NT2/D1 (cell line): ENCODE measurements at regions not wholly inside any gene's neighbourhood (a gene's known extent, or its start where the extent isn't known, plus 50 kb on each side); places are given as distances from the start of the nearest gene placed in this dataset.

Experiments used
- SUZ12 ChIP-seq: IDR thresholded peaks from 2 replicates; pipeline ENCODE4 v1.6.1; 2011; ENCODE audit not compliant: insufficient read length, insufficient read depth; ENCODE audit errors: extremely low read depth
- ZNF274 ChIP-seq: IDR thresholded peaks from 2 replicates; pipeline ENCODE4 v1.6.1; 2011; ENCODE audit warnings: mild to moderate bottlenecking, low read depth, low read length

DNA sequence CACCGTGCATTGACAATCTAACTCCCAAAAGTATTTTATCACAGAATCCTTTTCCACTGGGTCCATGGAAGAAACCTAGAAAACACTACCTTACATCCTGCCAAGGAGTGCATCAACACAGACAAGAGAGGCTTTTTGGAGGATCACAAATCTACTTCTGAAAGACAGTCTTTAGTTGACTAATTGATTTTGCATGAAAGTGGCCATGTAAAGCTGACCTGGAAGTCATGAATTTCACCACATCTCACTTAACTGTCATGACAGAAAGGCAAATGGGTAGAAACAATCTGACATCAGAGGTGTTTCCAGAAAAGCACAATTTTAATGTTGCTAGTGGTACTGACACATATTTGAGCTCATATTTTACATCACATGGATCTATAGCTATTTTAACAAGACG, 101.6 kb downstream of the FAM76B start:
- no peak for TF ChIP-seq SUZ12
- TF ChIP-seq ZNF274, result no peak
